DMS153 treated with DMSO at 0.1 percent for 48 hours (cell line): ENCODE measurements at regions not wholly inside any gene's neighbourhood (a gene's known extent, or its start where the extent isn't known, plus 50 kb on each side); places are given as distances from the start of the nearest gene placed in this dataset.

Source experiments
- DNase-seq: peaks from one replicate; lab custom pipeline; 2025; ENCODE audit not compliant: unreplicated experiment; lab: John Stamatoyannopoulos, UW

GRCh38 chr13:47188802-47189201, 291.9 kb upstream of the HTR2A start:
- DNase-seq: no peak

DNA sequence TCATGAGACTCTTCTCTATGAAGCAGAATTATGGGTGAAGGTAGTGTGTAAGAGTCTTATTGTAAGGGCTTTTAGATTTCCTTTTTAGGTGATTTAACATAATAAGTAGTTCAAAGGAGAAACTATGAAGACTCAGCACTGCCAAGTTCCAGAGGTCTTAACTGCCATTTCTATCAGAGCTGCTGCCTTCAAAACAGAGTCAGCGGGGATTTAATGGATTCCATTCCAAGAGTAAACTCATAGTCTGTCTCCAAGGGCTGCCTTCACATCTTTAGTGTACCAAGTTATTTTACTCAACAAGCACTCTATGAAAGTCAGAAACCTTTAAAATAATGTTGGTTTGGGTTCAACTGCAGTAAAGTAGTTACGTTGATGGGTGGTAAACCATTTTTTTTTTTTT, 289.6 kb upstream of the HTR2A start:
- no peak for DNase-seq

DNA sequence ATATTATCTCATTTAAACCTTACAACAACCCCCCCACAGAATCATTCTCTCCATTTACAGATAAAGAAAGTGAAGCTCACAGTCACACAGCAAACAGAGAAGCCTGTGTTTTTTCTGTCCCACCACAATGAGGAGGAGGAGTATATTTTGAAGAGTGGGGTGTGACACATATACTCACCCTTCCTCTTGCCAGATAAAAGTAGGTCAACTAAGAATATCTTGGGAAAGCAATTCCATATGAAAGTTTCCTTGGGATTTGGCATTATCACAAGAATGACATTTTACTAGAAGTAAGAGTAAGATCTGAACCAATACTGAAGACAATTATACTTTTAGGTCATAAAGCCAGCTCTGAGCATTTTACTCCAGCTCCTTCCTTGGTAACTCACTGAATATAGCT, 287.5 kb upstream of the HTR2A start:
- DNase-seq: no peak

DNA sequence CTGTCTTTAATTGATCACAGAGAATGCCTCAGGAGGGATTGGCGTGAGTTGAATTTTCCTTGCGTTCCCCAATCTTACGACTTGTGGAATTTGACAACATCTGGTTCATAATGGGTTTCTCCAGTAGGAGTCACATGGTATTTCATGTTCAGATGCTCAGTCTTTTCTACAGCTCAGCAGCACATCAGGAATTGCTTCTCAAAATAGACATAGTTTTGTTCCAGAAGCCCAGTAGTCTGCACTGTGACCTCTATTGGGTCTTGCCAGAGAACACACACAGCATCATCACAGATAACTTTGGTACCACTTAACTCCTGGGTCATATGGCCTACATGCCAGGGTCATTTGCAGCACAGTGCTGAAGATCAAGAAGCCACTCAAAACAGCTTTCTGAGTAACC, 282.5 kb upstream of the HTR2A start:
- DNase-seq: no peak

- DNase-seq: no peak
These were observed 281.5 kb upstream of the HTR2A start for GRCh38 chr13:47178090-47178950.

- DNase-seq: no peak
These were observed 278.5 kb upstream of the HTR2A start for GRCh38 chr13:47175172-47175866.

DNA sequence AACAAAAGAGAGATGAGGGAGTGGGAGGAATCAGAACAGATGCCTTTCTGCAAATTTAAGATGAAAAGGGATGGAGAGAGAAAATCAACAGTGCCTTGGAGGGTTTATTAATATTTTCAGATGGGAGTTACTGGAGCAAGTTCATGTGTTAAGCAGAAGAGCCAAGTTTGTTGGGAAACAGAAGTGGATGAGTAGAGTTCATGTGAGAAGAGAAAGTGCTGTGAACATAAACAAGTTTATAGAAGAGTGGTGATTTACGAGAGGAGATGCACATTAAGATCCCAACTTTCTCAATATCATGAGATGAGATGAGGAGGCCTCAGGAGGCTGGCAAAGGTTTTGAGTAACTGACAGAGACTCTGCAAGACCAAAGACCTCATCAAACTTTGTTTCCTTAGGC, 274.1 kb upstream of the HTR2A start:
- no peak for DNase-seq

DNA sequence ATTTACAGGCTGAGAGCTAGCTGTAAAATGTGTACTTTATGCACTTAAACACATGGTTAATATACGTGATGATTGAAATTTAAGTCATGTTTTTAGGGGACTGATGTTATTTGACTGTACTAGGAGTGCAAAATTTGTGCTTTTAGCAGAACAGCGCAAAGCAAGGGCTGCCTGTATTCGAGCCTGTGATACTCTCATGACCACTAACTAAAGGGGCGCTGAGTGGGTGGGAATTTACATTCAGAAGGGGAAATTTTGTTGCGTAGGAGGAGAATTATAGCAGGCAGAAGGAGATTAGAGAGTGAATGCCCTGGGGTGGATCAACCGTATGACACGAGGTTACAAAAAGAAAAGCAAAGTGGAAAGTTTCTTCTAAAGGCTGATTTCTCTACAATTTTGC, 271.8 kb upstream of the HTR2A start:
- no peak for DNase-seq

DNA sequence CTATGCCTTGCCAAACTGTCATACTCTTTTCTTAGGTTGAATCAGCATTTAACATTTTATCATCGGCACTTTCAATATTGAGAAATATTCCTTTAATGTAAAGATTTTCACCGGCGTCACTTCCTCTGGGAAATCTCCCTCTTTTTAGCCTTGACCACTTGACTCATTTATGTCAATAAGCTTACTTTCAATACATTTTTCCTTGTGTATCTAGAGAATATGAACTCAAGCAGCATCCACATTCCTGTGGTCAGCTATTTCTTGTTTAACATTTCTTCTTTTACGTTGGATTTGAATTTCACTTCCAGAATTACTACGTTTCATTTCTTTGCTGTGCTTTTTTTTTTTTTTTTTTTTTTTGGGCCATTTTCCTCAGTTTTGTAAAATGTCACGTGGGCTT, 271.2 kb upstream of the HTR2A start:
- no peak for DNase-seq

DNA sequence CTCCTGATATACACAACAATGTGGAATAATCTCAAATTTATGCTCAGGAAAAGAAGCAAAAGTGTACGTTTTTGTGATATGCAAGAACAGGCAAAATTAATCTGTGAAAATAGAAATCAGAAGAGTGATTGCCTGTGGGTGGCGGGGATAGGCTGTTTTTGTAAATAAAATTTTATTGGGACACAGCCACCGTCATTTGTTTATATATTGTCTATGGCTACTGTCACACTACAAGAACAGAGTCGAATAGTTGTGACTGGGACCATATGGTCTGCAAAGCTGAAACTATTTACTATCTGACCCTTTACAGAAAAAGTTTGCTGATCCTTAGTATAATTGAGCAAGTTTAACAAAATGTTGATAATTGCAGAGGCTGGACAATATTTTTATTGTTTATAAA, 269.5 kb upstream of the HTR2A start:
- DNase-seq: no peak

DNA sequence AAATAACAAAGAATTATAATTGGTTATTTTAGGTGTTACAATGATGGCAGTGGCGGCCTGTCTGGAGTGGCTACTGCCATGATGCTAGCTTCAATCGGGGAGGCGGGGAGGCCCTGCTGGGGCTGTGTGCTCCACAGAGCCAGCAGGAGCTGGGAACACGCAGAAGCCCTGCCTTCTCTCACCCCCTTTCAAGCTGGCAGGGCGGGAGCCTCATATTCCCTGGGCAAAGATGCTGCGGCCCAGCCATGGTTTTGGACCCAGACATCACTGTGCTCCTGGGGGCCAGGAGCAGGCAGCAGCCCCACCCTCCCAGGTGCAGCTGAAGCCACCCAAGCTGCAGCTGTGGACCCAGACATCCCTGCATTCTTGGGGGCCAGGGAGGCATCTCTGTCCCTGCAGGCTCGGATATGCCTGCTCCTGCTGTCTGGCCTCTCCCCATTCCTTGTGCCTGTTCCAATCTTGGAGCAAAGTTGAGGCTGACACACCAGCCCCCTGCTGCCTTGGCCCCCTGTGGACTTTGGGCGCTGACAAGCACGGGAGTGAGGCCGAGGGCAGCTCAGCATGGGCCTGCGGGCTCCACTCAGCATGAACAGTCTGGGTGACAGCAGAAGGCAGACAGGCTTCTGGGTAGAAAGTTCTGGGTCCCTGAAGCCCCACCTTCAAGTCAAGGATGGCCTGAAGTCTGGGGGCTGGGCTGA, 263.1 kb upstream of the HTR2A start:
- no peak for DNase-seq

- no peak for DNase-seq
These were observed 261.7 kb upstream of the HTR2A start for GRCh38 chr13:47158593-47158992.

DNA sequence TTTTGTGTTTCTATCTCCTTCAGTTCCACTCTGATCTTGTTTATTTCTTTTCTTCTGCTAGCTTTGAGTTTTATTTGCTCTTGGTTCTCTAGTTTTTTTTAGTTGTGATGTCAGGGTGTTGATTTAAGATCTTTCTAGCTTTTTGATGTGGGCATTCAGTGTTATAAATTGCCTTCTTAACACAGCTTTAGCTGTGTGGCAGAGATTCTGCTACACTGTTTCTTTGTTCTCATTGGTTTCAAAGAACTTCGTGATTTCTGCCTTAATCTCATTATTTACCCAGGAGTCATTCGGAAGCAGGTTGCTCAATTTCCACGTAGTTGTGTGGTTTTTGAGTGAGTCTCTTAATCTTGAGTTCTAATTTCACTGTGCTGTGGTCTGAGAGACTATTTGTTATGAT, 251.7 kb upstream of the HTR2A start:
- no peak for DNase-seq

DNA sequence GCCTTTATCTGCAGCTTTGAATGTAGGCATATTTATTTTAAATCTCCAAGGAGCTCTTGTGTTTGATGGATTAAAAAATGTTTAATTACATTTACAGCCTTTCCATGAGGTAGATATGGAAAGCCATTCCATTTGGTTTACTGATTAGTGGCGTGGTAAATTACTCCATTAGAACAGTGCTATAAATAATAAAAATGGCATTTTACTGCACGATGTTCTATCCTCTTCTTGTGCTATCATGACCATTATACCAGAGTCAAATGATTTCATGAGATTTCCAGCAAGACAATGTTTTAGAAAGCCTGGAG, 250.9 kb upstream of the HTR2A start:
- DNase-seq: no peak

DNA sequence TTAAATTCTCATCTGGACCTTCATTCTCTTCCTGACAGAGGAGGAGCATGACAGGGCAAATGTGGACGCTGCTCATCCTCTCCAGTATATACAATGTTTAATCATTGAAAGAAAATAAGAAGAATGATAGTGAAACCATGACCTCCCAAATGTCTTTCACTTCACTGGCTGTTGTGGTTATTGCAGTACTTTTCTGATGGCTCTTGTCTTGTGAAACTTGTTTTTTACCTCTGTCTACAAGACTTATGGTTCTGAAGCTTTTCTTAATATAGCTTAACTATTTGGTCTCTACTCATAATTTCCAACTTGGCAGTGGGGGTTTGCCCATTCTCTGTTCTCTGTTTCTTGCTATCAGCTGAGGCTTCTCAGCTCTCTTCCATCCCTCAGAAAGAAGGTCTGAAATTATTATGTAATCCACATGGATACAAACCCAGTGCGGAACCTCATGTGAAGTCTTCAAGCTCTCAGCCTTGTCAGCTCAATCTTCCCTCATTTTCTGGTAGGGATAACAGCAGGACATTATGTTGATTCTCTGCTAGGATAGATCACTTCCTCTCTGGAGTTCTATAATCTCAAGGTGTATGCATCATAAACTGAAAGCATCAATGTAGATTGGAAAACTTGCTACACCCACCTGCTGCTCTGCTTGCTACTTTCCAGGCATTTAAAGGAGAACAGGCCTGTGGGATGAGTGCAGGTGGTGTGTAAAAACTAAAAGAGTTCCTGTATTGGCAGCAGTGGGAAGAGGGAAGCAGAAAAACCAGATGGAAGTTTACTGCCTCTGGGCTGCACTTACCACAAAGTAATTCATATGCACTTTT, 250.3 kb upstream of the HTR2A start:
- no peak for DNase-seq

GRCh38 chr13:47146136-47146535, 249.3 kb upstream of the HTR2A start:
- DNase-seq: no peak

GRCh38 chr13:47144782-47145181, 247.9 kb upstream of the HTR2A start:
- DNase-seq: no peak

GRCh38 chr13:47142105-47142504, 245.3 kb upstream of the HTR2A start:
- DNase-seq: no peak

DNA sequence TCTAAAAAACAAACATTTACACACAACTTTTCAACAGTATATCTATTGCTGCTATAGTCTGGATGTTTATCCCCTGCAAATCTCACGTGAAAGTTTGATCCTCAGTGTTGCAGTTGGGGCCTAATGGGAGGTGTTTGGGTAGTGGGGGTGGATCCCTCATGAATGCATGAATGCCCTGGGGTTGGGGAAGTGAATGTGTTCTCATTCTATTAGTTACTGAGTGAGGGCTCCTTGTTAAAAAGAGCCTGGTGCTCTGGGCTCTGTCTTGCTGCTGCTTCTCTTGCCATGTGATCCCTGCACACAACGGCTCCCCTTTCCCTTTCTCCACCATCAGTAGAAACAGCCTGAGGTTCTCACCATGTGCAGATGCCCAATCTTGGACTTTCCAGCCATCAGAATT, 242.7 kb upstream of the HTR2A start:
- DNase-seq: no peak

- no peak for DNase-seq
These were observed 239.7 kb upstream of the HTR2A start for GRCh38 chr13:47136504-47136941.

GRCh38 chr13:47135800-47136503, 239.1 kb upstream of the HTR2A start:
- DNase-seq: no peak
